Effector memory CD4-positive, alpha-beta T cell (primary cell): ENCODE measurements at regions not wholly inside any gene's neighbourhood (a gene's known extent, or its start where the extent isn't known, plus 50 kb on each side); places are given as distances from the start of the nearest gene placed in this dataset.

Experiments
- DNase-seq, 3 donors: peaks; one replicate each; pipeline ENCODE4 v3.0.0-alpha.2; 2020
- H3K27ac ChIP-seq: 2 replicates; pipeline ENCODE4 v1.7.0; 2013; ENCODE audit warnings: mild to moderate bottlenecking, low read length, moderate library complexity; ENCODE audit not compliant: insufficient read depth, poor library complexity, severe bottlenecking
- H3K27me3 ChIP-seq: replicated peaks from 2 replicates; pipeline ENCODE4 v1.7.0; 2013; ENCODE audit warnings: mild to moderate bottlenecking, low read length; ENCODE audit not compliant: insufficient read depth, control insufficient read depth, poor library complexity, severe bottlenecking
- H3K36me3 ChIP-seq: 2 replicates; pipeline ENCODE4 v1.7.0; 2013; ENCODE audit warnings: mild to moderate bottlenecking, low read length, moderate library complexity; ENCODE audit not compliant: control insufficient read depth, insufficient read depth
- H3K4me1 ChIP-seq: 2 replicates; pipeline ENCODE4 v1.7.0; 2013; ENCODE audit warnings: low read length, mild to moderate bottlenecking; ENCODE audit not compliant: control insufficient read depth, insufficient read depth, poor library complexity, severe bottlenecking
- H3K4me3 ChIP-seq: 2 replicates; pipeline ENCODE4 v1.7.0; 2013; ENCODE audit warnings: low read length, low read depth, mild to moderate bottlenecking; ENCODE audit not compliant: insufficient read depth, poor library complexity, severe bottlenecking
- H3K9me3 ChIP-seq: 2 replicates; pipeline ENCODE4 v1.7.0; 2013; ENCODE audit warnings: mild to moderate bottlenecking, low read length, moderate library complexity; ENCODE audit not compliant: control insufficient read depth

DNA sequence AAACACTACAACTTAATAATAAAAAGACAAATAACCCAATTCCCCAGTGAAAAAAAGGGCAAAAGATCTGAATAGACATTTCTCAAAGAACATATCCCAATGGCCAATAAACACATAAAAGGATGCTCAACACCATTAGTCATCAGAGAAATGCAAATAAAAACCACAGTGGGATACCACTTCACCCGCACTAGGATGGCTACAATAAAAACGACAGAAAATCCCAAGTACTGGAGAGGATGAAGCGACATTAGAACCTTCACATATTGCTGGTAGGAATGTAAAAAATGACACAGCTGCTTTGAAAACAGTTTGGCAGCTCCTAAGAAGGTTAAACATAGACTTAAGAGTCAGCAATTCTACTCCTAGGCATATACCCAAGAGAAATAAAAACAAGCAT lies 140.6 kb upstream of the ARX start:
- Histone ChIP-seq H3K27ac (no peak overlapping the region), H3K36me3 (no peaks in the 10 kb centered on the region), H3K4me3 (no peak overlapping the region), H3K27me3 (no peaks in the 10 kb centered on the region), H3K9me3 (no peaks in the 10 kb centered on the region), H3K4me1 (no peaks in the 10 kb centered on the region)
- no peak for DNase-seq

DNA sequence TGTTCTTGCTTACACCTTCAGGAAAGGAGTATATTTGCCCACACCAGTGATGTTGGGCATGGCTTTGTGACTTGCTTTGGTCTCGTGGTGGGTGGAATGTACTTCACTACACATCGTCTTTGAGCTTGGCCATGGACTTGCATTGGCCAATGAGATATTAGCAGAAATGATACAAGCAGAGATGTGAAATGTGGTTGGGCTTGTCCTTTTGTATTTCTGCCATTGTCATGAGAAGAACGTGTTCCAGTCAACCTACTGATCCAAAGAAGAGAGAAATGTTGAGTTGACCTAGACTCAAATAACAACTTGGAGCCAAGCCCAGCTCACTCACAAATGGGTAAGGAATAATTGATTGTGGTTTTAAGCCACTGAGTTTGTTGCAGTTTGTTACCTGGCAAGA lies 138.4 kb upstream of the ARX start:
- DNase-seq = no peak
- no peak overlapping the region for H3K4me3 ChIP-seq
- H3K4me1 ChIP-seq = no peaks in the 10 kb centered on the region
- H3K27ac ChIP-seq = no peak overlapping the region
- no peaks in the 10 kb centered on the region for H3K9me3 ChIP-seq
- H3K27me3 ChIP-seq = no peaks in the 10 kb centered on the region
- no peaks in the 10 kb centered on the region for H3K36me3 ChIP-seq

DNA sequence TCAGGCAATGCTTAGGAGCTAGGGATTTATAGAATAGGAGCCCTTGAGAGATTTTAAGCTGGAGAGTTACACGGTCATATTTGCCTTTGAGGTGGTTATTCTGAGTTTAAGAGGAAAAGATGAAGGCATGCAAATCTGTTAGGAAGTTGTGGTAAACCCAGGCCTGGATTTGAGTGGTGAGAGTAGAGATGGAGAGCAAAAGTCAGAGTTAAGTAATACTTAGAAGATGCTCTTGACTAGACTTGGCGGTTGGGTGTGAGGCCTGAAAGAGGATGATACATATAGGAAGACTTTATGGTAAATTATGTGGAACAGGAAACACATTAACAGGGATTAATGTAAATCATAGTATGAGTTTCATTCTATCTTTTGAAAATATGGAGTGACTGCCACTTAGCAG lies 136.0 kb upstream of the ARX start:
- Histone ChIP-seq H3K4me1 (no peaks in the 10 kb centered on the region), H3K9me3 (no peaks in the 10 kb centered on the region), H3K27me3 (no peaks in the 10 kb centered on the region), H3K36me3 (no peaks in the 10 kb centered on the region), H3K4me3 (no peak overlapping the region), H3K27ac (no peak overlapping the region)
- DNase-seq = no peak

DNA sequence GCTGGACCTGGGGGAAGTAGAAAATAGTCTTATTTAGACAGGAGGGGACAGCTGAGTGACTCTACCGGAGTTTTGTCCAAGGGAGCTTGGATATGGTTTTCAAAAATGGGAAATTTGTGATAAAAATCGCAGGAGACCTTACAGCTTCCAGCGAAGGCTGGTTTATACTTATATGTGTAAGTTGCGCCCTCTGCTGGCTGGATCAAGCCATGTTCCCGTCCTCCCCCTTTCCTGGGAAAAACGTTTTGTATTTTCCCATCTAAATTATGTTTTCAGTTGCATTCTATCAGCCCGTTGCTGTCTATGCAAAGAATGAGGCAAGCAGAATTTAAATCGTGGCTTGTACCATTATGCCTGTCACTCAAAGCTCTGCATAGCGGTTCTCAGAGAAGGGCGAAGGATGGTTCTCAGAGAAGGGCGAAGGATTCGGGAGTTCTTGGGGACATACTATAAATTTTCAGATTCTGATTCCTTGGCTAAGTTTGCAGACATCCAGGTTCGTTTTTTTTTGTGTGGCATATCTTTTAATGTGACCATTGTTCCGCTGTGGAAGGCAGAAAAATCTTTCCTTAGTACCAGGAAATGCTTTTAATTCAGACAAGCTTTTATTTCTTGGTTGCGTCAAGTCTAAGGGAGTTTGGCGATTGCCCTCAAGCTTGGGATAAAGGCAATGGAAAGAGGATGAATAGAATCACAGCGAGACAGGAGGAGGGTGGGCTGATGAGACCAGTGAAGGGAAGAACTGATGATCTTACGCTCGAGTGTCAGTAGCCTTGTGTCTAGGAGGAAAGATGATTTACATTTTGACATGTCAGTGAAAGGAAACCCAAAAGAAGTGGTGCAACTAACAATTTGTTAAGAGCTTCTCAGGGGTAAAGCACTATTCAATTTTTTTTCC lies 128.5 kb upstream of the ARX start:
- H3K4me3 ChIP-seq = no peak overlapping the region
- no peak overlapping the region for H3K27ac ChIP-seq
- H3K27me3 ChIP-seq = no peaks in the 10 kb centered on the region
- no peaks in the 10 kb centered on the region for H3K36me3 ChIP-seq
- DNase-seq = peak in 2 of 3 donors; percentile 0 to 18
- no peaks in the 10 kb centered on the region for H3K9me3 ChIP-seq
- no peaks in the 10 kb centered on the region for H3K4me1 ChIP-seq

DNA sequence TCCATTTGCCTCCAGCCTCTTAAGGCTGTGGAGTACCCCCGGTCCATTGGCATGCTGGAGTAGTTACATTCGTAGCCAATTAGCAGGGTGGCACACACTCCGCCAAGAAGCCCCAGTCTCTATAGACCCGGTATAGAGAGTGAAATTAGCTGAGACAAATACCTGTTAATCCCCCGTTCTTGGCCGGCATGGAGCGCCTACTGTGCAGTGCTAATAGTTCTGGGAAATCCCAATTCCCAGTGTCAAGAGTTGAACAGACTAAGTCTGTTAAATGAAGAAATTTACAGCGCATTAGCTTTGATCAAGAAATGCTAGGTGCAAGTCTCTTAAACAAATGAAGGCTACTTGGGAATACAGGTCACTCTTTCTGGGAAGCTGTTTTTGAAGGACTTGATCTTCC lies 127.8 kb upstream of the ARX start:
- H3K4me3 ChIP-seq = no peak overlapping the region
- no peaks in the 10 kb centered on the region for H3K4me1 ChIP-seq
- H3K27ac ChIP-seq = no peak overlapping the region
- H3K27me3 ChIP-seq = no peaks in the 10 kb centered on the region
- no peaks in the 10 kb centered on the region for H3K36me3 ChIP-seq
- DNase-seq = no peak
- no peaks in the 10 kb centered on the region for H3K9me3 ChIP-seq

DNA sequence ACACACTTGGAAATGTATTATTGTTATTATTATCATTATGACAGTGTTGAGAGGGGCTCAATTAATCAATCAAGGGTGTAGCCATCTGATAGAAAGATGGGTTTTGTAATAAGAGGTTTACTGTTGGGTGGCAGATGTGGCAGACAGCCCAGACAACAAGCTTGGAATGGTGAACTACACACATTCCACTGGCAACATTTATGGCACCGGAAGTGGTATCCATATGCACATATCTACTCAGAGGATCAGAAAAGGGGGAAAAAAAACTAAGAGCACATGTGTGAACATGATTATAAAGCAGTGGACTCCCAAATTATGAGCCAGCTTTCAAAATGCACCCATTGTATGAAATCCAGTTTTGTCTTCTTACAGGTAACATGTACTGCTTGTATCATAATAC lies 125.9 kb upstream of the ARX start:
- no peak for DNase-seq
- Histone ChIP-seq H3K36me3 (no peaks in the 10 kb centered on the region), H3K27me3 (no peaks in the 10 kb centered on the region), H3K4me3 (no peak overlapping the region), H3K4me1 (no peaks in the 10 kb centered on the region), H3K9me3 (no peaks in the 10 kb centered on the region), H3K27ac (no peak overlapping the region)

DNA sequence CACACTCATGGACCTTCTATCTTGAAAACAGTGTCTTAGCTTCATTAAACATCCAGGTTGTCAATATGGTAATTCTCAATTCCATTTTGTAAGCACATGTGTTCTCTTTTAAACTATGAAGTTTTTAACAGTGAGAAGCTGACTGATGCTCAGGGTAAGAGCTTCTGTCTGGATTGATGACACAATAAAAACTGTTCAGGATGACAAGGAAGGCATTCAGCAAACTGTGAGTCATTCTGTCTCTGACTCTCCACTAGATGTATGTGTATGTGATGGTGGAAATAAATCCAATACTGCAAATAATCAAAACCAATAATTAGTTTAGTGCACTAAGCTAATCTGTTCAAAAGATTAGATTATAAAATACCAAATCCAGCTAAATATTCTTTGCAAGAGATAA lies 115.3 kb upstream of the ARX start:
- no peaks in the 10 kb centered on the region for H3K27me3 ChIP-seq
- no peaks in the 10 kb centered on the region for H3K4me1 ChIP-seq
- no peaks in the 10 kb centered on the region for H3K36me3 ChIP-seq
- no peak overlapping the region for H3K4me3 ChIP-seq
- no peak overlapping the region for H3K27ac ChIP-seq
- DNase-seq = no peak
- H3K9me3 ChIP-seq = no peaks in the 10 kb centered on the region

DNA sequence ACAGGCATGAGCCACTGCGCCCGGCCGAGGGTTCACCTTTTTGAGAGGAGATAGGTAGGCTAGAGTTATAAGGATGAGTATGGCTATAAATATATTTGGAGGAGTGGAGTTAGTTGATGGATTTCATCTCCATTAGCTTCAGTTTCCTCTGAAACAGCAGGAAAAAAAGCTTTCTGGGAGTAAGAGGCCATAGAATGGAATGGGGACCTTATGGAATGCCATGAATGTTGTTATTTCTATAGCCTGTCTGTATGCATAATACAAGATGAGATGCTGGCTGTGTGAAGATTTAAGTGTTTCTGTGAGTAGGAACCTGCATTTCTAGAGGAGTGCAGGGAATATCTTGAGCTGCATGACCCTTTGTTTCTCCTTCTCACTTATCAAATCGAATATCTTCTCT lies 114.9 kb upstream of the ARX start:
- no peaks in the 10 kb centered on the region for H3K27me3 ChIP-seq
- no peaks in the 10 kb centered on the region for H3K9me3 ChIP-seq
- DNase-seq = no peak
- H3K27ac ChIP-seq = no peak overlapping the region
- no peaks in the 10 kb centered on the region for H3K36me3 ChIP-seq
- H3K4me1 ChIP-seq = no peaks in the 10 kb centered on the region
- no peak overlapping the region for H3K4me3 ChIP-seq

DNA sequence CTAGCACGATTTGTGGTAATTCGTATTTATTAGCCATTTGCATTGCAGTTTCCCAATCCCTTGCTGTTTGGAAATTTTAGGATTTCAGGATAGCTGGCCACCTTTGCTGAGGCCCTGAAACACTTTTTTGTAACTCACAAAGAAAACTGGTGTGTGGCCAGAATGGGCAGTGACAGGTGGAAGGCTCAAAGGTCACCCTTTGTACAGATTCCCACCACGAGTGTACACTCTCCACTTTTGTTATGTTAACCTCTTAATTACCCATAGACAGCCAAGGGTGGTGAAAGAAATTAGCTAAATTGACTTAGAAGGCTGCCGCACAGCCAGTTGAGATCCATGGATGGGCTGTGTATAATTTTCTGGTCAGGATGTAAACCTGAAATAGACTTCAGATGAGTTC lies 109.7 kb upstream of the ARX start:
- H3K36me3 ChIP-seq = no peaks in the 10 kb centered on the region
- no peaks in the 10 kb centered on the region for H3K4me1 ChIP-seq
- no peak for DNase-seq
- H3K27me3 ChIP-seq = no peaks in the 10 kb centered on the region
- H3K9me3 ChIP-seq = no peaks in the 10 kb centered on the region
- H3K27ac ChIP-seq = no peak overlapping the region
- H3K4me3 ChIP-seq = no peak overlapping the region

DNA sequence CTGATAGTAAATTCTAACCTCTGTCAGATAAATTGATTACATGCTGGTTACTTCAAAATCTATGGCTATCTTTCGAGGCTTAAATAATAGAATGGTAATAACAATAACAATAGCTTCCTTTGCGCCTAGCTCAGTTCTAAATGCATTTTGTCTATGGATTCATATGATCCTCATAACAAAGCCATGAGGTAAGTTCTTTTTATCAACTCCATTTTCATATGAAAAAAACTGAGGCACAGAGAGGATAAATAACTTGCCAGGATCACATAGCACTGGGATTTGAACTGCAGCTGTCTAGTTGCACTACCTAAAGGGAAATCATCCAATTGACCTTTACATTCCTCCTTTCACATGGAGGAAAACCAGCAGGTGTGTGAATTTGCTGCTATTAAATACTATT lies 108.6 kb upstream of the ARX start:
- Histone ChIP-seq H3K4me3 (no peak overlapping the region), H3K9me3 (no peaks in the 10 kb centered on the region), H3K36me3 (no peaks in the 10 kb centered on the region), H3K4me1 (no peaks in the 10 kb centered on the region), H3K27ac (no peak overlapping the region), H3K27me3 (no peaks in the 10 kb centered on the region)
- DNase-seq = no peak
